ENCODE measurements at regions not wholly inside any gene's neighbourhood (a gene's known extent, or its start where the extent isn't known, plus 50 kb on each side); places are given as distances from the start of the nearest gene placed in this dataset.
"Not testable (repeated sequence)": the region's sequence is repeated elsewhere in the genome, so short reads cannot be mapped to it uniquely, and the experiment has no call there.

DNA sequence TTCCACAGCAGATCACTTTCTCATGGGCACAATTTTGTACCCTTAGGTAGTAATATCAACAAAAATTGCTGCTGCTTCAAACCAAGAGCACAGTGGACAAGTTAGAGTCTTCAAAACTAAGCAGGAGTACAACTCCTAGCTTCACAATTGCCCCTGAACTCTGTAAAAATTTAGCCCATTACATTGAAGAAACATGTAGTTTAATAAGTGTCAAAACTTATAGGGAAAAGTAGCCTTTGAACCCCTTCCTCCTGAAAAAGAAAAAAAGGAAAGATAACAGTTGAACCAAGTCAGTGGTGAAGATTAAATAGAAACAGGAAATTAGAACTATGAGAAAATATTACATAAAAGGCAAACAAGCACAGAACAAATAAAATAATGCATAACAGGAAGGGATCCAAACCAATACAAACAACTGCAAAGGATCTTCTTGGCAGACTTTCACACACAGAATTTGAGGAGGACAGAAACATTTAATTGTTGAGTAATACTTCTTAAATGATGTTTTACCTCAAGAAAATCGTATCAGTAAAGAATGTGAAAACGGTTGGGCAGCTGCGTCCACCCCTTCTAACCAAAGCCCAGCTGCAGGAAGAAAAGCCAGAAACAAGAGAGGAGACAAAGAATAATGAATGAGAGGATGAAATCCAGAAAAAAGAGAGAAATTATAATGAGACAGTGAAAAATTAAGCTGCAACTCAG lies 636.0 kb downstream of the NR2F1-AS1 start:
- no peak for DNase-seq (ENCODE audit: low read depth)

- DNase-seq (ENCODE audit: low read depth), result no peak
These were observed 636.7 kb downstream of the NR2F1-AS1 start for GRCh38 chr5:92944337-92944736.

DNA sequence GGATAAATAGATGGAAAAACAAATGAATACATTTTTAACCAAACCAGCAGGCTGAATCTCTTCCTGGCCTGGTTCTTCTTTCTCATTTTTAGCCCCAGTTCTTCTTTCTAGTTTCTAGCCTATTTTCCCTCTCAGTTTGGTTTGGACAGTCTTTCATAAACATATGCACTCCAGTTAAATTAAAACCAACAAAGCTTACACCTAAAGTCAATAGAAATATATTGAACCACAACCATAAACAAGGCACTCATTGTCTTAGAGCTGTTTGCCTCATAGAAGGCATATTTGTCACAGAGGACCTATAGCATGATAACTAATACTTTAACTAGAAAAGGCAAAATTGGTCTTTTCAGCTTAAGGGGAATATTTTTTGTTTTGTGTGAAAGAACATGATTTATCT lies 638.3 kb downstream of the NR2F1-AS1 start:
- no peak for DNase-seq (ENCODE audit: low read depth)

- DNase-seq (ENCODE audit: low read depth), result no peak
These were observed 639.2 kb downstream of the NR2F1-AS1 start for GRCh38 chr5:92941806-92942205.

DNA sequence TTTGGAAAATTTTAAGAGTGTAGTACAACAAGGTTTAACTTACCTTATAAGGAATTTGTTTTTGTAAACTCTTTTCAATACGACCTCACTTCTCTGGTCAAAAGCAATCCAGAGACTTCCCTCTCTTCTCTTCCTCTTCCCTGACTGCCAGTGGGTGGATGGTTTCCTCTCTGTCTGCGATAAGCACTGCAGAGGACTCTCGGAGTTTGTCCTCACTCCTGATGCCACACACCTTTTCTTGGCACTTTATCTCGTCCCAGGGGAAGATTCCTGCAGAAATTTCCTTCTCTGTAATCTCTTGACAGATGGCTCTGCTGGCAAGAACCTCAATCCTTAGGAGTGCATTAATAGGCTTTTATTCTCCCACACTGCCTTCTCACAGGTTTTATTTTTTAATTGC lies 641.6 kb downstream of the NR2F1-AS1 start:
- no peak for DNase-seq (ENCODE audit: low read depth)

- not testable (repeated sequence) for DNase-seq (ENCODE audit: low read depth)
These were observed 643.6 kb downstream of the NR2F1-AS1 start for GRCh38 chr5:92937396-92937795.

- no peak for DNase-seq (ENCODE audit: low read depth)
These were observed 651.0 kb downstream of the NR2F1-AS1 start for GRCh38 chr5:92930057-92930456.

- peak; percentile 21 for DNase-seq (ENCODE audit: low read depth)
These were observed 653.7 kb downstream of the NR2F1-AS1 start for GRCh38 chr5:92927291-92927778.

GRCh38 chr5:92923885-92924284 lies 657.1 kb downstream of the NR2F1-AS1 start:
- no peak for DNase-seq (ENCODE audit: low read depth)

GRCh38 chr5:92922231-92922967 lies 658.6 kb downstream of the NR2F1-AS1 start:
- no peak for DNase-seq (ENCODE audit: low read depth)

- DNase-seq (ENCODE audit: low read depth), result no peak
These were observed 664.0 kb downstream of the NR2F1-AS1 start for GRCh38 chr5:92917044-92917443.

GRCh38 chr5:92916036-92916435 lies 665.0 kb downstream of the NR2F1-AS1 start:
- no peak for DNase-seq (ENCODE audit: low read depth)

DNA sequence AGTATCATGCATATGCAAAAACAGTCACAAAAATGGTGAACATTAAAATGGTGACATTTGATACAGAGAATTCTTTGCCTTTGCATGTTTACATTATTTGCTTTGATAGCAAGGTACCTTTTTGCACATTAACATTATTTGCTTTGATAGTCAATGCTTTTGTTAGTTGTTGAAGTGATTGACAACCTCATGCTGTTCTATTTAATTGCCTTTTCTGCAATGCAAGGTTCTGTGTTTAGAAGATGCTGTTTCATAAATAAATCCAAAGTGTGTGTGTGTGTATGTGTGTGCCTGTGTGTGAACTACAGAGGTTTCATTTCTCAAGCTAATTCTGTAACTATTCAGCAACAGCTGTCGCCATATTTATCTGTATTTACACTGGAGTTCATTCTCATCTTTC lies 668.7 kb downstream of the NR2F1-AS1 start:
- DNase-seq (ENCODE audit: low read depth), result no peak

GRCh38 chr5:92911851-92912250 lies 669.2 kb downstream of the NR2F1-AS1 start:
- no peak for DNase-seq (ENCODE audit: low read depth)

DNA sequence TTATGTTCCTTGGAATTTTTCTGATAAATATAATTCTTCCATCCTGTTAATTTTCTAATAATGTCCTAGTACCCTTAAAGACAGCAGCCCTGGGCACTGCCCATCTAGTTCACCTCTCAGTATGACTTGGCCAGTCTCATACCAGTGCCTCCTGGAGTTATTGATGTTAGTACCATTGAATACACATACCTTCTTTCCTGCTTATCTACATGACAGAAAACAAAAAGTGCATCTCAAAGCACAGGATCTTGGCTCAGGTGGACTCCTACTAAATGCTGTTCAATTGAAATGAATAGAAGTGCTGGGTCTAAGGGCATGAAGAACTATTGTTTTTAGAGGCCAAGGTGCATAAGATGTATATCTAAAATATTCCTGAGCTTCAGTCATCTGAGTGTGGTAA lies 669.7 kb downstream of the NR2F1-AS1 start:
- DNase-seq (ENCODE audit: low read depth), result no peak

DNA sequence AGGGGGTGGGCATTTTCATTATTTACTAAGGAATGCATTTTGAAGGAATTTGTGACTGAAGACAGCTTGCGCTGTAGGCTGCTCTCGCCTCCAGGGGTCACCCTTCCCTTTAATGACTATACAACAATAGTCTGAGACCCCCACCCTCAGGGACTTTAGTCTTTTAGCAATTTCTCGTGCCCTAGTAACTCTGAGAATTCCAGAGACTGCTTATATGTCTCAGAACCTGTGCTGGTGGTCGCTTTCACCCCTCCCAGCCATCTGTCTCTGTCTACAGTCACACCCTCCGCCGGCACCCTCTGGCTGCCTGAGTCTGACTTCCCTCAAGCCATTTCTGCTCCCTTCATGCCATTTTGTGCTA lies 671.4 kb downstream of the NR2F1-AS1 start:
- DNase-seq (ENCODE audit: low read depth), result no peak

- DNase-seq (ENCODE audit: low read depth), result no peak
These were observed 671.9 kb downstream of the NR2F1-AS1 start for GRCh38 chr5:92908952-92909601.

DNA sequence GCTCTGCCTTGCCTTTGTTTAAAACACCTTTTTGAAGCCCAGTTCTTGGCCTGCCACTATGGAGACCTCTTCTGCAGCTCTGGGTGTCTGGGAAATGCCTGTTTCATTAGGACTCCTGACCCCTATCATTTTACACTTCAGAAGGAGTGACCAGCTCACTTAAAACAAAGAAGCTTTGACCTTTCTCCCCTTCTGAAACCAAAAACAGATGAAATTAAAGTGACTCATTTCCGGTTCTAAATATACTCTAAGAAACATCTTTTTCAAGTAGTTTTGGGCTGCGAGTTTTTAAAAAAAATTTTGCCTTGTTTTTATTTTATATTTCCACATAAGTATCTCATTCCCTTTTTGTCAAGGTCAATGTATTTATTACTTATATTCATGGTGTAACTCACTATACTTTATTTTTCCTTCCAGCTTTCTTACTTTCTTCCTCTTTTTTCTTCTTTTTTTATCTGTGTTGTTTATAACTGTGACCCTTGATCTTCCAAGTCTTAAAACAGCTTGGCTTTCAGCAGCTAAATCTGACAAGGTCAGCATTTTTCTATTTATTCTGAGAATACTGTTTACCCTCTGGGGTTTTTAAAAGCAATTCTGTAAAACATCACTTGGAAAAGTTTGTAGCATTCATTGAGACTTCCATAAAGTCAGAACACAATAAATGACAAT lies 672.9 kb downstream of the NR2F1-AS1 start:
- DNase-seq (ENCODE audit: low read depth), result peak; percentile 71

- no peak for DNase-seq (ENCODE audit: low read depth)
These were observed 674.1 kb downstream of the NR2F1-AS1 start for GRCh38 chr5:92906798-92907376.

DNA sequence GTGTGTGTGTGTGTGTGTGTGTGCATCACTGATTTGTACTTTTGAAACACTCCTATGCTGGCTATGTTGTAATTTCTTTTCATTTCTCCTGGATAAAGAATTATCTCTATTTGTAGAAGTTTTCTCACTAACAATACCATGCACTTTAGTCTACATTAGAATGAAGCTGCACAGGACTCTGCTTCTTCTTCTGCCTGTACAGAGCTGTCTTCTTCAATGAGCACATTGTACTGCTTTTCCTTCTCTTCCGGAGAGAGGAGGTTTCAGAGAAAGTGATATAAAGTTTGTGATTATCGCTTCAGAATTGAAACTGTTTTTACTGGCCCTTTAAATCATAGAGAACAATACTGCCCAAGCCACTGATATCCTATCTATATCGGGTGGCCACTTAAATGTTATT lies 677.0 kb downstream of the NR2F1-AS1 start:
- DNase-seq (ENCODE audit: low read depth), result no peak

DNA sequence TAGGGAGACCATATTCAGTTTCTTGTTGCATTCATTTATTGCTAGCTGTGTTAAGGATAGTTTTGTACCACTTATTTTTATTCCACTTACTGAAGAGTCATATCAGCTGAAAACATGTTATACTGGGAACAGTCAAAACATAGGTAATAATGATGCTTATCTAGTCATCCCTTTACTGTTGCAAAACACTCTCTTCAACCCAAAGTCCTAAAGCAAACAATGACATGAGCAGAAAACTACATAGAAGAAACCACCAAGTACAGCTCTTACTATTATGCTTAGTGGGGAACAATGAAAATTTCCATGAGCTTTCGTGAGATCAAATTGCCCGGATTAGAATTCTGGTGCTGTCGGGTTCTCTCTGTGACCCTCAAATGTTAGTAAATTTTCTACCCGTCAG lies 681.4 kb downstream of the NR2F1-AS1 start:
- DNase-seq (ENCODE audit: low read depth), result no peak

GRCh38 chr5:92896722-92897121 lies 684.3 kb downstream of the NR2F1-AS1 start:
- no peak for DNase-seq (ENCODE audit: low read depth)

All from HT1080 (cell line).